NCI-H1436 (cell line): ENCODE measurements at regions not wholly inside any gene's neighbourhood (a gene's known extent, or its start where the extent isn't known, plus 50 kb on each side); places are given as distances from the start of the nearest gene placed in this dataset.

ENCODE experiments used
- DNase-seq: peaks from one replicate; lab custom pipeline; 2025; lab: John Stamatoyannopoulos, UW

- DNase-seq = no peak
Observed at GRCh38 chr2:146025519-146025918, 1505.6 kb upstream of the ZEB2 start.

GRCh38 chr2:146024212-146024743 lies 1504.4 kb upstream of the ZEB2 start:
- DNase-seq = no peak

- no peak for DNase-seq
Observed at GRCh38 chr2:146004462-146004861, 1484.5 kb upstream of the ZEB2 start.

GRCh38 chr2:146003337-146003736 lies 1483.4 kb upstream of the ZEB2 start:
- DNase-seq = no peak

- no peak for DNase-seq
Observed at GRCh38 chr2:145994910-145995309, 1475.0 kb upstream of the ZEB2 start.

- DNase-seq = no peak
Observed at GRCh38 chr2:145992572-145992971, 1472.7 kb upstream of the ZEB2 start.

GRCh38 chr2:145987793-145988192 lies 1467.9 kb upstream of the ZEB2 start:
- no peak for DNase-seq

- DNase-seq = no peak
Observed at GRCh38 chr2:145985517-145985916, 1465.6 kb upstream of the ZEB2 start.

GRCh38 chr2:145984580-145984979 lies 1464.7 kb upstream of the ZEB2 start:
- no peak for DNase-seq

- DNase-seq = no peak
Observed at GRCh38 chr2:145980318-145980717, 1460.4 kb upstream of the ZEB2 start.

- DNase-seq = no peak
Observed at GRCh38 chr2:145975406-145975805, 1455.5 kb upstream of the ZEB2 start.

- DNase-seq = no peak
Observed at GRCh38 chr2:145961846-145962245, 1441.9 kb upstream of the ZEB2 start.

- DNase-seq = no peak
Observed at GRCh38 chr2:145960479-145961163, 1440.7 kb upstream of the ZEB2 start.

GRCh38 chr2:145958611-145959010 lies 1438.7 kb upstream of the ZEB2 start:
- DNase-seq = no peak

- no peak for DNase-seq
Observed at GRCh38 chr2:145957929-145958328, 1438.0 kb upstream of the ZEB2 start.

GRCh38 chr2:145939949-145940348 lies 1420.0 kb upstream of the ZEB2 start:
- DNase-seq = no peak

- DNase-seq = no peak
Observed at GRCh38 chr2:145935016-145935415, 1415.1 kb upstream of the ZEB2 start.

GRCh38 chr2:145931781-145932395 lies 1412.0 kb upstream of the ZEB2 start:
- DNase-seq = peak; percentile 87

GRCh38 chr2:145930318-145930717 lies 1410.4 kb upstream of the ZEB2 start:
- no peak for DNase-seq

- DNase-seq = no peak
Observed at GRCh38 chr2:145927131-145927950, 1407.4 kb upstream of the ZEB2 start.

- DNase-seq = no peak
Observed at GRCh38 chr2:145925591-145925990, 1405.7 kb upstream of the ZEB2 start.

GRCh38 chr2:145919477-145919876 lies 1399.6 kb upstream of the ZEB2 start:
- no peak for DNase-seq

- no peak for DNase-seq
Observed at GRCh38 chr2:145918951-145919350, 1399.0 kb upstream of the ZEB2 start.
